HG02642 (cell line): ENCODE measurements at regions not wholly inside any gene's neighbourhood (a gene's known extent, or its start where the extent isn't known, plus 50 kb on each side); places are given as distances from the start of the nearest gene placed in this dataset.
"Not testable (repeated sequence)": the region's sequence is repeated elsewhere in the genome, so short reads cannot be mapped to it uniquely, and the experiment has no call there.

Experiments used
- ATAC-seq: cut with Tn5 transposase; IDR thresholded peaks from one replicate; pipeline ENCODE4 v1.9.1; 2021; ENCODE audit warnings: mild to moderate bottlenecking; ENCODE audit not compliant: unreplicated experiment, poor library complexity

DNA sequence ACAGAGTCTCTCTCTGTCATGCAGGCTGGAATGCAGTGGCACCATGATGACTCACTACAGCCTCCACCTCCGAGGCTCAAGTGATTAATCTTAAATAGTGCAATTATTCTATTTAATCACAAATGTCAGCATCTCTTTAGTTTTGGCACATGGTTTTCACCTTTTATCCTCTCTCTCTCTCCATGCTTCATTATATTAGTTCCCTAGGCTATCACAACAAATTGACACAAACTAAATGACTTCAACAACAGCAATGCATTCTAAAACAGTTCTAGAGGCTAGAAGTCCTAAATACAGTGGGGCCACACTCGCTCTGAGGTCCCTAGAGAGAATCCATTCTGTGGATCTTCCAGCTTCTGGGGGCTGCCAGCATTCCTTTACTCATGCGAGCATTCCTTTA, 178.2 kb upstream of the ZNG1F start:
- ATAC-seq = not testable (repeated sequence)

DNA sequence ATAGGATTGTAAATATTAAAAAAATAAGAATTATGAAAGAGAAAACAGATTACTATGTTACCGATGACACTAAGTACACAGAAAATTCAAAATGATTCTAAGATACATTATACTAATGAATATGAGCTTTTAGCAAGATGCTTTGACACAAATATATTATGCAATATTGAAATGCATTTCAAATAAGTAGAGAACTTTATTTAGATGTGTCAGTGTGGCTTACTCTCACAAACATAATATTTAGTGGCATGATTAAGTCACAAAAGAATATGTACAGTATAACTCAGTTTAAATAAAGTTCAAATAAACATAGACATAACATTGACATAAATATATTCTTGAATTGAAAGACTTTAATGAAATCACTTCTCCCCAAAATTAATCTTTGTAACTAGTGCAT, 172.7 kb upstream of the ZNG1F start:
- ATAC-seq = not testable (repeated sequence)

DNA sequence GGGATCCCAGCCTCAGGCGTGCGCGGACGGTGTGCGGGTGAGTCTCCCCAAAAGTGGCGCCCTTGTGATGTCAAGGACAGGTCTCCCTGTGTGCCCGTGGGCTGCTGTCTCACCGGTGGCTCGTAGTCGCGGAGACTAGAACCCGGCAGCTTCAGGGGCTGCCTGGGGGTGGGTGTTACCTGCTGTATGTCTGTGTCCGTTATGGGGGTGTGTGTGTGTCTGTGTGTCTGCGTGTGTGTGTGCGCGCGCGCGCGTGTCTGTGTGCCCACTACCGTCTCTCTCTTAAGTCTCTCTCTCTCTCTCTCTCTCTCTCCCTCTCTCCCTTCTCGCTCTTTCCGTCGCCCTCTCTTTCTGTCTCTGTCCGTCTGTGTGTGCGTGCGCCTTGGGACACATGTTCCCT, 170.0 kb upstream of the ZNG1F start:
- peak; percentile 76 for ATAC-seq

DNA sequence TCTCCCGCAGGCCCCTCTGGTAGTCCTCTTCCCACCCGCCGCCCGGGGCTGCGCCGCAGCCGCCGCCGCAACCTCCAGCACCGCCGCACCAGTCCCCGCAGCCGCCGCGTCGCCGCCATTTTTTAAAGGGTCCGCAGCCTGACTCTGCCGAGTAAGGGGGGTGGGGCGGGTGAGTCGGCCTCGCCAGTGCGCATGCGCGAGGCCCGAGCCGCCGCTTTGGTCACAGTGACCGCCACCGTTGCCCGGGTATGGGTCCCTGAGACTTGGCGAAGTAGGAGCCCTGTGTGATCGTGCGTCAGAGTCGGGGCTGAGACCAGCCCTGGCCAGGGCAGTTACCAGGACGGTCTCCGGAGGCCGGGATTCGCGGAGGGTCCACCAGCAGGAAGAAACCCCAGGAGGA, 169.6 kb upstream of the ZNG1F start:
- not testable (repeated sequence) for ATAC-seq

DNA sequence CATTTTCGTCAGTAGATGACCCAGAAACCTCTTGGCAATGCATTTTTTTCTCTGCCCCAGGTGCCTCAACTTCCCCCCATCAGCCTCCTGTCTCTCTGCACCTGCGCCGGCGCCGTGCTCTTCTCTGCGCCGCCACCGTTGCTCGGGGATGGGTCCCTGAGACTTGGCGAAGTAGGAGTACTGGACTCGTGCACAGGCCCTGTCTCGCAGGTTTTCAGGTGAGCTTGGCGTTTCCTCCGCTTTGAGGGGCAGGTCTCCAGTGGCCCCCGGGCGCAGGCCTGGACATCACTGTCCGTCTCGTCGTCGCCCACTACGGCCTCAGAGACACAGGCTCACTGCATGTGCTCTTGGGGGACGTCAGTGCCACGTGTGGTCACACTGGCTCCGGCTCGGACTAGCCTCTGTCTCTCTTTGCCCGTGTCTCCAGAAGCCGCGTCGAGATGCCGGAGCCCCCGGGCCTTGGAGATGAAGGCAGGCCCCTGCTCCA, 168.8 kb upstream of the ZNG1F start:
- not testable (repeated sequence) for ATAC-seq

DNA sequence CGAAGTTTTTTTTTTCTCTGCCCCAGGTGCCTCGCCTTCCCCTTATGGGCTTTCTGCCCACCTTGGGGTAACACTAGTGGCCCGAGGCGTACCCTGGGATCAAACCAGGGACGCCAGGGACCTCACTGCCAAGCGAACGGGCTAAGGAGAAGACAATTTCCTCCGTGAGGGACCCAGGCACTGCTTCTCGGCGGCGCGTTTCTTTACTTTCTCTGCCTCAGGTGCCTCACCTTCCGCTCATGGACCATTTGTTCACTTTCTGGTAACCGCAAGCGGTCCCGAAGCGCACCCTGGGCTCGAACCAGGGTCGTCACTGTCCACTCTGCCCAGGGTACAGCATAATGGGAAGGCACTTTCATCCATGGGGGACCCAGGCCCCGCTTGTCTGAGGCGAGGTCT, 168.2 kb upstream of the ZNG1F start:
- not testable (repeated sequence) for ATAC-seq

DNA sequence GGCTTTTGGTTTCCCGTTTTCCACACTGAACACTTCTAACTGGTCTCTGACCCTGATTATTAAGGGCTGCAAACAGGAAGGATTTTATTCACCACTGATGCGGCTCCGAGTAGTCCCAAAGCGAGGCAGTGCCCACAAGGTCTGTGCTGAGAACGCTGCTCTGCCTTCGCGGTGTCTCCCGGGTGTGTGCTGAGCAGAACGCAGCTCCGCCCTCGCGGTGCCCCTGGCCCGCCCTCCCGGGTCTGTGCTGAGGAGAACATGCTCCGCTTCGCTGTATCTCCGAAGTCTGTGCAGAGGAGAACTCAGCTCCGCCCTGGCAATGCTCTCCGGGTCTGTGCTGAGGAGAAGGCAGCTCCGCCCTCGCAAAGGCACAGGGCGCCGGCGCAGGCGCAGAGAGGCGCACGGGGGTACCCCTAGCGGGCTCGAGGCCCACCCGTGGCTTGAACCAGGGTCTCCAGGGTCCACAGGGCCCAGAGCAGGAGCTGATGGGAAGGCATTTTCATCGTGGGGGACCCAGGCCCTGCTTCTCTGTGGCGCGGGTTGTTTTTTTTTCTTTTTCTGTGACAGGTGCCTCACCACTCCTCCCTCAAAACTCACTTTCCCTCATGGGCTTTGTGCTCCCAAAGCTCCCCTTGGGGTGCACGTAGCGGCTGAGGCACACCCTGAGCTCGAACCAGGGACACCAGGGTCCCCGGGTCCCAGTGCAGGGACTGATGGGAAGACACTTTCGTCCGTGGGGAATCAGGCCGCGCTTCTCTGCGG, 167.7 kb upstream of the ZNG1F start:
- peak; percentile 69 for ATAC-seq

DNA sequence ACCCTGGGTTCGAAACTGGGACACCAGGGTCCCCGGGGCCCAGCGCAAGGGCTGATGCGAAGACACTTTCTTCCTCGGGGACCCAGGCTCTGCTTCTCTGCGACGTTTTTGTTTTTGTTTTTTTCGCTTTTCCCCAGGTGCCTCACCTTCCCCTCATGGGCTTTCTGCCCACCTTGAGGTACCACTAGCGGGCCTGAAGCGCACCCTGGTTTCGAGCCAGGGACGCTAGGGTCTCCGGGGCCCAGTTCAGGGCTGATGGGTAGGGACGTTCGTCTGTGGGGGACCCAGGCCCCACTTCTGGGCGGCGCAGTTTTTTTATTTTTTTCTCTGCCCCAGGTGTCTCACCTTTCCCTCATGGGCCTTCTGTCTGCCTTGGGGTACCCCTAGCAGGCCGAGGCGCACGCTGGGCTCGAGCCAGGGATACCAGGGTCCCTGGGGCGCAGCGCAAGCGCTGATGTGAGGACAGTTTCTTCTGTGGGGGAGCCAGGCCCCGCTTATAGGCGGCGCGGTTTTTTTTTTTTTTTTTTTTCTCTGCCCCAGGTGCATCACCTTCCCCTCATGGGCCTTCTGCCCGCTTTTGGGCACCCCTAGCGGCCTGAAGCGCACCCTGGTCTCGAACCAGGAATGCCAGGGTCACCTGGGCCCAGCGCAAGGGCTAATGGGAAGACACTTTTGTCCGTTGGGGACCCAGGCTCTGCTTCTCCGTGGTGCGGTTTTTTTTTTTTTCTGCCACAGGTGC, 166.8 kb upstream of the ZNG1F start:
- not testable (repeated sequence) for ATAC-seq

DNA sequence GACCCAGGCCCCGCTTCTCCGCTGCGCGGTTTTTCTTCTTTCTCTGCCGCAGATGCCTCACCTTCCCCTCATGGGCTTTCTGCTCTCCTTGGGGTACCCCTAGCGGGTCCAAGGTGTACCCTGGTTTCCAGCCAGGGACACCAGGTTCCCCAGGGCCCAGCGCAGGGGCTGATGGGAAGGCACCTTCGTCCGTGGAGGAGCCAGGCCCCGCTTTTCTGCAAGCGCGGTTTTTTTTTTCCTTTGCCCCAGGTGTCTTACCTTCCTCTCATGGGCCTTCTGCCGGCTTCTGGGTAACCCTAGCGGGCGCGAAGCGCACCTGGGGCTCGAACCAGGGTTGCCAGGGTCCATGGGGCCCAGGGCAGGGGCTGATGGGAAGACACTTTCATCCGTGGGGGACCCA, 165.9 kb upstream of the ZNG1F start:
- ATAC-seq = not testable (repeated sequence)

DNA sequence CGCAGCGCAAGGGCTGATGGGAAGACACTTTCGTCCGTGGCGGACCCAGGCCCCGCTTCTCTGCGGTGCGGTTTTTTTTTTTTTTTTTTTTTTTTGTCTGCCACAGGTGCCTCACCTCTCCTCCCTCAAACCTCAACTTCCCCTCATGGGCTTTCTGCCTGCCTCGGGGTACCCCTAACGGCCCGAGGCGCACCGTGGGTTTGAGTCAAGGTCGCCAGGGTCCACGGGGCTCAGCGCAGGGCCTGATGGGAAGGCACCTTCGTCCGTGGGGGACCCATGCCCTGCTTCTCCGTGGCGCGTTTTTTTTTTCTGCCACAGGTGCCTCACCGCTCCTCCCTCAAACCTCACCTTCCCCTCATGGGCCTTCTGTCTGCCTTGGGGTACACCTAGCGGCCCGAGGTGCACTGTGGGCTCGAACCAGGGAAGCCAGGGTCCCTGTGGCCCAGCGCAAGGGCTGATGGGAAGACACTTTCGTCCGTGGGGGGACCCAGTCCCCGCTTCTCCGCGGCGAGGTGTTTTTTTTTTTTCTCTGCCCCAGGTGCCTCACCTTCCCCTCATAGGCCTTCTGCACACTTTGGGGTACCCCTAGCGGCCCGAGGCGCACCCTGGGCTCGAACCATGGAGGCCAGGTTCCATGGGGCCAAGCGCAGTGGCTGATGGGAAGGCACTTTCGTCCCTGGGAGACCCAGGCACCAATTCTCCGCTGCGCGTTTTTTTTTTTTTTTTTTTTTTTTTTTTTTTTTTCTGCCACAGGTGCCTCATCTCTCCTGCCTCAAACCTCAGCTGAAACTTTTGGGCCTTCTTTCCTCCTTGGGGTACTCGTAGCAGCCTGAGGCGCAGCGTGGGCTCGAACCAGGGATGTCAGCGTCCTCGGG, 165.2 kb upstream of the ZNG1F start:
- not testable (repeated sequence) for ATAC-seq

DNA sequence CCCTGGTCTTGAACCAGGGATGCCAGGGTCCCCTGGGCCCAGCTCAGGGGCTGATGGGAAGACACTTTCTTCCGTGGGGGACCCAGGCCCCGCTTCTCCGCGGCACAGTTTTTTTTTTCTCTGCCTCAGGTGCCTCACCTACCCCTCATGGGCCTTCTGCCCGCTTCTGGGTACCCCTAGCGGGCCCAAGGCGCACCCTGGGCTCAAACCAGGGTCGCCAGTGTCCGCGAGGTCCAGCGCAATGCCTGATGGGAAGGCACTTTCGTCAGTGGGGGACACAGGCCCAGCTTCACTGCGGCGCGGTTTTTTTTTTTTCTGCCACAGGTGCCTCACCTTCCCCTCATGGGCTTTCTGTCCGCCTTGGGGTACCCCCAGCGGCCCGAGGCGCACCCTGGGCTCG, 163.9 kb upstream of the ZNG1F start:
- ATAC-seq = not testable (repeated sequence)

DNA sequence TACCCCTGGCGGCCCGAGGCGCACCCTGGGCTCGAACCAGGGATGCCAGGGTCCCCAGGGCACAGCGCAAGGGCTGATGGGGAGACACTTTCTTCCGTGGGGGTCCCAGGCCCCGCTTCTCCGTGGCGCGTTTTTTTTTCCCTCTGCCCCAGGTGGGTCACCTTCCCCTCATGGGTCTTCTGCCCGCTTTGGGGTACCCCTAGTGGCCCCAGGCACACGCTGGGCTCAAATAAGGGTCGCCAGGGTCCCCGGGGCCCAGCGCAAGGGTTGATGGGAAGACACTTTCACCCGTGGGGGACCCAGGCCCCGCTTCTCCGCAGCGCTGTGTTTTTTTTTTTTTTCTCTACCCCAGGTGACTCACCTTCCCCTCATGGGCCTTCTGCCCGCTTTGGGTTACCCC, 163.3 kb upstream of the ZNG1F start:
- ATAC-seq = not testable (repeated sequence)

DNA sequence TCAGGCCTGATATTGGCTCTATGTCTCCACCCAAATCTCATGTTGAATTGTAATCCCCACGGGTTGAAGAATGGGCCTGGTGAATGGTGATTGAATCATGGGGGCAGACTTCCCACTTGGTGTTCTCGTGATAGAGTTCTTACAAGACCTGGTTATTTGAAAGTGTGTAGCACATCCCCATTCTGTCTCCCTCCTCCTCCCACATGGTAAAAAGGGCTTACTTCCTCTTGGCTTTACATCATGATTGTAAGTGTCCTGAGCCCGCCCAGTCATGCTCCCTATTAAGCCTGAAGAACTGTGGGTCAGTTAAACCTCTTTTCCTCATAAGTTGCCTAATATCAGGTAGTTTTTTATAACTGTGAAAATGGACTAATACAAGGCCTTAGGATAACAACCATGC, 158.8 kb upstream of the ZNG1F start:
- ATAC-seq = not testable (repeated sequence)

DNA sequence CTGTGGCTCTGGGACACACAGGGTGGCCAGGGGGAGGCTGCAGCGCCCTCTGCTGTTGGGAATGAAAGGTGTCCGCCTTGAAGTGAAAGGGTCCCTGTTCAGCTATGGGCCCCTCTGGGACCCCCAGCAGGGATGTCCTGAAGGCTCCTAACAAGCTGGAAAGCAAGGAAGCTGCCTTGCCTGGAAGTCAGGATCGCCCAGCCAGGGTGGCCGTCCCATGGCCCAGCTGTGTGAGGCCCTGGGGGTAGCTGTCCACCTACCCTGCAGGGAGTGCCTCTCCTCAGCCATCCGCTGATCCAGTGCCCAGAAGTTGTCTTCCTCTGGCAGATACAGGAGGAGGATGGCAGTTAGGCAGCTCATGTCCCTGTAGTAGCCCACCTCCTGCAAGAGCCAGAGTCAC, 143.4 kb upstream of the ZNG1F start:
- not testable (repeated sequence) for ATAC-seq

DNA sequence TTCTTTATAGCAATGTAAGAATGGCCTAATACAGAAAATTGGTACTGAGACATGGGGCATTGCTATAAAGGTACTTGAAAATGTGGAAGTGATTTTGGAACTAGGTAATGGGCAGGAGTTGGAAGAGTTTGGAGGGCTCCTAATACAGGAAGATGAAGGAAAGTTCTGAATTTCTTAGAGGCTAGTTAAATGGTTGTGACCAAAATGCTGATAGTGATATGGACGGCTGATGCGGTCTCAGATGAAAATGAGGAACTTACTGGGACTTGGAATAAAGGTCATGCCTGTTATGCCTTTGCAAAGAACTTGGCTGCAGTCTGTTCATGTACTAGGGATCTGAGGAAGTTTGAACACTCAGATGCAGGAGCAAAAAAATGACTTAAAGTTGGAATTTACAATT, 132.2 kb upstream of the ZNG1F start:
- ATAC-seq = not testable (repeated sequence)

DNA sequence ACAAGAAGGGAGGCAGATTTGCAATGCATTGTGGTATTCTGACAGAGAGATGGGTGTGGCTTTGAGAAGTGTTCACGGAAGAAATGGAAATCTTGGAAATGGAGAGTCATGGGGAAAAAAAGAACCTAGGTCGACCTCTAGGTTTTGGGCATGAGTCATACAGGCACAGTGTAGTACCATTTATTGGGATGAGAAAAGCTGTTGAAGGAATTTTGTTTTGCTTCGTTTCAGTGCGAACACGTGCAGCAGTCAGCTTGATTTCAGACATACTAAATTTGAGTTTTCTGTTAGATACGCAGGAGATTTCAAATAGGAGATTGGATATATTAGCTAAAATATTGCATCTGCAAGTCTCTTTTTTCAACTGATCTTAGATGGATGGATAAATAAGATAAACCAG, 119.8 kb upstream of the ZNG1F start:
- ATAC-seq = not testable (repeated sequence)

DNA sequence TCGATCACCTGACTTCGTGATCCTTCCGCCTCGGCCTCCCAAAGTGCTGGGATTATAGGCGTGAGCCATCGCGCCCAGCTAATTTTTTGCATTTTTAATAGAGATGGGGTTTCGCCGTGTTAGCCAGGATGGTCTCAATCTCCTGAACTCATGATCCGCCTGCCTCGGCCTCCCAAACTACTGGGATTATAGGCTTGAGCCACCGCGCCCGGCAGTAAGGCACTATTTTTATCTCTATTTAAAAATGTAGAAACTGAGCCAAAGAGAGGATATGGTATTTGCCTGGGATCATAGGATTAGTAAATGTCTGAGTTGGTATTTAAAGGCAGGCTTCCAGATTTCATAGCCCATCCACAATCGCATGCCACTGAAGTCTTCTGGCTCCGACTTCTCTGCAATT, 96.6 kb upstream of the ZNG1F start:
- ATAC-seq = not testable (repeated sequence)

DNA sequence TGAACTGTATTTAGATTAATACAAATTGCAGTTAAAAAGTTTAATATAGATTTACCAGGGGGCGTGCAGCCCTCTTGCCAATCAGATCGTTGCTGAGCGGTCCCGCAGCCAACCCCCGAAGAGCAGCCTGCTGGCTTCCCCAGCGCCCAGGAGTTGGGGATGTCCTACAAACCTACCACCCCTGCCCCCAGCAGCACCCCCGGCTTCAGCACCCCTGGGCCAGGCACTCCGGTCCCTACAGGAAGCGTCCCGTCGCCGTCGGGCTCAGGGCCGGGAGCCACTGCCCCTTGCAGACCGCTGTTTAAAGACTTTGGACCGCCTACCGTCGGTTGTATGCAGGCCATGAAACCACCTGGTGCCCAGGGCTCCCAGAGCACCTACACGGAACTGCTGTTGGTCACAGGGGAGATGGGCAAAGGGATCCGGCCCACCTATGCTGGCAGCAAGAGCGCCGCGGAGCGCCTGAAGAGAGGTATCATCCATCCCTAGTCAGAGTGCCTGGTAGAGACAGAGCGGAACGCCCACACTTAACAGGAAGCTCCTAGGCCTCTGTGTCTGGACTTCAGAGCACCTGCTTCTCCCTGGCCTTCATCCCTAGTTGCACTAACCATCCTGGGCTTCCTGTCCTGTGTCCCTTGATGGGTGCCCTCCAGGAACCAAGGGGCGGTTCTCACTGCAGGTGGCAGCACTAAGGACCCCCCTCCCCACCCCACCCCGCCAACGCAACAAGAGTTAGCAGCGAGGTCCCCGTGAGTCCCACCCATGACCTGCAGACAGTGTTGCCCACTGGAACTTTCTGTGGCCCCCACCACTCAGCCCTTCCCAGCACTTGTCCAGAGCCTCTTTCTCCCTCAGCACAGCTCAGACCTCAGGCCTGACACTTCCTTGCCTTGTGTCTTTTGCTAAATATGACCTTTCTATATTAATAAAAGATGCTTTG, 91.5 kb upstream of the ZNG1F start:
- ATAC-seq = not testable (repeated sequence)

DNA sequence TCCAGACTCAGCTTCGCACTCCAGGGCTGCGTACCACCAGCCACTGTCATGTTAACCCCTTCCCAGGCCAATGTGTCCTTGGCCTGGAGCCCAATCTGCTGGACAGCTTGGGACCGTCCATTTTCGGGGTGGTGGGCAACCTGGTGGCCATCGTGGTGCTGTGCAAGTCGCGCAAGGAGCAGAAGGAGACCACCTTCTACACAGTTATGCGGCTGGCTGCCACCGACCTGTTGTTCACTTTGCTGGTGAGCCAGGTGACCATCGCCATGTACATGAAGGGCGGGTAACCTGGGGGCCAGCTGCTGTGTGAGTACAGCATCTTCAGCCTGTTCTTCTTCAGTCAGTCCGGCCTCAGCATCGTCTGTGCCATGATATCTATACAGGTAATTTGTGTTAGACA, 90.3 kb upstream of the ZNG1F start:
- ATAC-seq = not testable (repeated sequence)
